ENCODE measurements at regions not wholly inside any gene's neighbourhood (a gene's known extent, or its start where the extent isn't known, plus 50 kb on each side); places are given as distances from the start of the nearest gene placed in this dataset.

GRCh38 chr19:5235458-5236219 is 105.0 kb downstream of the PTPRS start:
- H3K27ac ChIP-seq (ENCODE audit: low read length) = no peak overlapping the region
- no peaks in the 10 kb centered on the region for H4K20me1 ChIP-seq (ENCODE audit: insufficient read depth, low read length)
- H3K36me3 ChIP-seq (replicated peaks; ENCODE audit: low read depth, low read length) = no peaks in the 10 kb centered on the region
- H3K4me2 ChIP-seq (ENCODE audit: low read length) = no peak overlapping the region
- no peaks in the 10 kb centered on the region for H3K79me2 ChIP-seq (ENCODE audit: low read length)
- TF ChIP-seq CTCF (IDR thresholded peaks at IDR 0.05; ENCODE audit: low read depth, low read length) (no peak), EZH2phosphoT487 (IDR thresholded peaks at IDR 0.05; ENCODE audit: low read depth) (no peak)
- no peak overlapping the region for H2AFZ ChIP-seq (ENCODE audit: low read depth, low read length)
- H3K4me1 ChIP-seq (ENCODE audit: low read length) = no peaks in the 10 kb centered on the region
- no peak overlapping the region for H3K4me3 ChIP-seq (ENCODE audit: low read length)
- no peaks in the 10 kb centered on the region for H3K9me3 ChIP-seq (ENCODE audit: insufficient read depth, low read length)
- no peak overlapping the region for H3K9ac ChIP-seq (ENCODE audit: low read length)
- no peaks in the 10 kb centered on the region for H3K27me3 ChIP-seq (ENCODE audit: low read depth, low read length)

DNA sequence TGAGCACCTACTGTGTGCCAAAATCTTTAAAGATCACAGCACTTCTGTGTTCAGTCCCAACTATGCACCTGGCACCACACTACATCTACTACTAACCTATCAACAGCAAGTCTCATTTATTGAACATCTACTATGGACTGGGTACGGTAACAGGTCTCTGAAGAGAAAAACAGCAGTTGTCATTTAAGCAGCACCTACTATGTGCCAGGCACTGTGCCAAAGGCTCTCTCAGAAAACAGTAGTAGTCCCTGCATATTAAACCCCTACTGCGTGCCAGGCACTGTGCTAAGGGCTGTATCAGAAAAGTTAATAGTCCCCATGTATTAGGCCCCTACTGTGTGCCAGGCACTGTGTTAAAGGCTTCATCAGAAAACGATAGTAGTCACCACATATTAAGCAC is 106.2 kb downstream of the PTPRS start:
- no peak overlapping the region for H3K27ac ChIP-seq (ENCODE audit: low read length)
- H3K79me2 ChIP-seq (ENCODE audit: low read length) = no peaks in the 10 kb centered on the region
- no peaks in the 10 kb centered on the region for H3K27me3 ChIP-seq (ENCODE audit: low read depth, low read length)
- H3K9ac ChIP-seq (ENCODE audit: low read length) = no peak overlapping the region
- H2AFZ ChIP-seq (ENCODE audit: low read depth, low read length) = no peak overlapping the region
- no peaks in the 10 kb centered on the region for H3K36me3 ChIP-seq (replicated peaks; ENCODE audit: low read depth, low read length)
- H4K20me1 ChIP-seq (ENCODE audit: insufficient read depth, low read length) = no peaks in the 10 kb centered on the region
- no peaks in the 10 kb centered on the region for H3K9me3 ChIP-seq (ENCODE audit: insufficient read depth, low read length)
- no peak overlapping the region for H3K4me2 ChIP-seq (ENCODE audit: low read length)
- no peak for TF ChIP-seq CTCF (IDR thresholded peaks at IDR 0.05; ENCODE audit: low read depth, low read length)
- no peak for TF ChIP-seq EZH2phosphoT487 (IDR thresholded peaks at IDR 0.05; ENCODE audit: low read depth)
- no peak overlapping the region for H3K4me3 ChIP-seq (ENCODE audit: low read length)
- H3K4me1 ChIP-seq (ENCODE audit: low read length) = no peaks in the 10 kb centered on the region

DNA sequence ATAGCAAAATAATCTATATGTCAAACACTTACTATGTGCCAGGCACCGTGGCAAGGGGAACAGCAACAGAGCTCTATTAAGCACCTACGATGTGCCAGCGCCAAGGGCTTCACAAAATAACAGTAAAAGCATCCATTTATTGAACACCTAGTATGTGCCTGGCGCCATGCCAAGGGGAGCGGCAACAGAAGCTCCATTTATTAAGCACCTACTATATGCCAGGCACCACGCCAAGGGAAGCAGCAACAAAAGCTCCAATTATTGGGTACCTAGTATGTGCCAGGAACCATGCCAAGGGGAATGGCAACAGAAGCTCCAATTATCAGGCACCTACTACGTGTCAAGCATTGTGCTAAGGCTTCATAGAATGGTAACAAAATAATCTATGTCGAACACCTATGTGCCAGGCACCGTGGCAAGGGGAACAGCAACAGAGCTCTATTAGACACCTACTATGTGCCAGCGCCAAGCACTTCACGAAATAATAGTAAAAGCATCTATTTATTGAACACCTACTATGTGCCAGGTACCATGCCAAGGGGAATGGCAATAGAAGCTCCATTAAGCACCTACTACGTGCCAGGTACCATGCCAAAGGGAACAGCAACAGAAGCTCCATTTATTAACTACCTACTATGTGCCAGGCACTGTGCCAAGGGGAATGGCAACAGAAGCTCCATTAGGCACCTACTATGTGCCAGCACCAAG is 107.7 kb downstream of the PTPRS start:
- no peak overlapping the region for H3K9ac ChIP-seq (ENCODE audit: low read length)
- no peaks in the 10 kb centered on the region for H3K4me1 ChIP-seq (ENCODE audit: low read length)
- H3K36me3 ChIP-seq (replicated peaks; ENCODE audit: low read depth, low read length) = no peaks in the 10 kb centered on the region
- no peak overlapping the region for H2AFZ ChIP-seq (ENCODE audit: low read depth, low read length)
- H4K20me1 ChIP-seq (ENCODE audit: insufficient read depth, low read length) = no peaks in the 10 kb centered on the region
- no peak overlapping the region for H3K4me2 ChIP-seq (ENCODE audit: low read length)
- H3K27ac ChIP-seq (ENCODE audit: low read length) = no peak overlapping the region
- no peak overlapping the region for H3K4me3 ChIP-seq (ENCODE audit: low read length)
- no peak for TF ChIP-seq CTCF (IDR thresholded peaks at IDR 0.05; ENCODE audit: low read depth, low read length)
- TF ChIP-seq EZH2phosphoT487 (IDR thresholded peaks at IDR 0.05; ENCODE audit: low read depth) = no peak
- no peaks in the 10 kb centered on the region for H3K27me3 ChIP-seq (ENCODE audit: low read depth, low read length)
- H3K9me3 ChIP-seq (ENCODE audit: insufficient read depth, low read length) = no peaks in the 10 kb centered on the region
- no peaks in the 10 kb centered on the region for H3K79me2 ChIP-seq (ENCODE audit: low read length)

DNA sequence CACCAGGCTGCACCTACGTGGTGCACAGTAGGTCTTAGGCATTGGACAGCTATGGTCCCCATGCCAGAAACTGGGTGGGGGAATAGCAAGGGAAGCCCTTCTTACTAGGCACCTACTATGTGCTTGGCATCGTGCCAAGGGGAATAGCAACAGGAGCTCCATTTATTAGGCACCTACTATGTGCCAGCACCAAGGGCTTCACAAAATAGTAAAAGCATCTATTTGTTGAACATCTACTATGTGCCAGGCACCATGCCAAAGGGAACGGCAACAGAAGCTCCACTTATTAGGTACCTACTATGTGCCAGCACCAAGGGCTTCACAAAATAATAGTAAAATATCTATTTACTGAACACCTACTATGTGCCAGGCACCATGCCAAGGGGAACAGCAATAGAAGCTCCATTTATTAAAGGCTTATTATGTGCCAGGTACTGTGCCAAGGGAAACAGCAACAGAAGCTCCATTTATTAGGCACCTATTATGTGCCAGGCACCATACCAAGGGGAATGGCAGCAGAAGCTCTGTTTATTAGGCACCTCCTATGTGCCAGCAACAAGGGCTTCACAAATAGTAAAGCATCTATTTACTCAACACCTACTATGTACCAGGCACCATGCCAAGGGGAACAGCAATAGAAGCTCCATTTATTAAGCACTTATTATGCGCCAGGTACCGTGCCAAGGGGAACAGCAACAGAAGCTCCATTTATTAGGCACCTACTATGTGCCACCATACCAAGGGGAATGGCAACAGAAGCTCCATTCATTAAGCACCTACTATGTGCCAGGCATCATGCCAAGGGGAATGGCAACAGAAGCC is 108.5 kb downstream of the PTPRS start:
- no peaks in the 10 kb centered on the region for H3K36me3 ChIP-seq (replicated peaks; ENCODE audit: low read depth, low read length)
- H2AFZ ChIP-seq (ENCODE audit: low read depth, low read length) = no peak overlapping the region
- no peak overlapping the region for H3K27ac ChIP-seq (ENCODE audit: low read length)
- H3K9ac ChIP-seq (ENCODE audit: low read length) = no peak overlapping the region
- no peaks in the 10 kb centered on the region for H4K20me1 ChIP-seq (ENCODE audit: insufficient read depth, low read length)
- H3K4me1 ChIP-seq (ENCODE audit: low read length) = no peaks in the 10 kb centered on the region
- no peaks in the 10 kb centered on the region for H3K9me3 ChIP-seq (ENCODE audit: insufficient read depth, low read length)
- H3K4me2 ChIP-seq (ENCODE audit: low read length) = no peak overlapping the region
- TF ChIP-seq EZH2phosphoT487 (IDR thresholded peaks at IDR 0.05; ENCODE audit: low read depth) = no peak
- no peak for TF ChIP-seq CTCF (IDR thresholded peaks at IDR 0.05; ENCODE audit: low read depth, low read length)
- H3K27me3 ChIP-seq (ENCODE audit: low read depth, low read length) = no peaks in the 10 kb centered on the region
- no peak overlapping the region for H3K4me3 ChIP-seq (ENCODE audit: low read length)
- no peaks in the 10 kb centered on the region for H3K79me2 ChIP-seq (ENCODE audit: low read length)

Data from OCI-LY3 (cell line).